ENCODE measurements at regions not wholly inside any gene's neighbourhood (a gene's known extent, or its start where the extent isn't known, plus 50 kb on each side); places are given as distances from the start of the nearest gene placed in this dataset.

DNA sequence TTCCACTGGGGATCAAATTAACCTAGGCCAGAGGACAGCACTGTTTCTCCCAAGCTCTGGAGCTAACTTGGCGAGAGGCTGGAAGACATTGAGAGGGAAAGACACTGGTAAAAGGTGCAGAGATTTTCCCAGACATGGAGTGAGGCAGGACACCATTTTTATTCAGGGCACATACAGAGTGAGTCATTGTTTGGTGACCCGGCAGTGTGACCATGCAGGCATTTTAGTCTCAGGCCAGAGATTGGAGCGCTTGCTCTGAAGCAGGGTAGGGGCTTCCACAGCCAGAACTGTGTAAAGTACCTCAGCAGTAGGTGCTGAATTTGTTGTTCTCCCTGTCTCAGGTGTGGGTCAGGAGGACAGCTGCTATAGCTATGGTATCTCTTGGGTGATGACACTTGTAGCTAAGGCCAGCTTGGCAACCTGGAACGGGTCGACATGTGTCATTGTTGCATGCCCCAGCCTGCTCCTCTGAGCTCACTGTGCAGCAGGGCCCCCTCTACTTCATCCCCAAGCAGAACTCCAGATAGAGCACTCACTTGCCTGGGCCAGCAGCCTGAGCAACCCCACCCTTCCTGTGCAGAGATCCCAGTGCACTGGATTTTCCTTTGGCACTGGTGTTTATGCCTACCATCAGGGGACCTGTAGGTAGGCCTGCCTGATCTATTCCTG is 79.8 kb upstream of the ATP8A1 start:
- TF ChIP-seq POLR2AphosphoS5 (IDR thresholded peaks at IDR 0.05; ENCODE audit: low read depth) (no peak), GABPA (IDR thresholded peaks at IDR 0.05; ENCODE audit: low read depth) (no peak), SPI1 (IDR thresholded peaks at IDR 0.05; ENCODE audit: borderline replicate concordance, low read depth) (no peak)
- TF ChIP-seq, protein P1, sequence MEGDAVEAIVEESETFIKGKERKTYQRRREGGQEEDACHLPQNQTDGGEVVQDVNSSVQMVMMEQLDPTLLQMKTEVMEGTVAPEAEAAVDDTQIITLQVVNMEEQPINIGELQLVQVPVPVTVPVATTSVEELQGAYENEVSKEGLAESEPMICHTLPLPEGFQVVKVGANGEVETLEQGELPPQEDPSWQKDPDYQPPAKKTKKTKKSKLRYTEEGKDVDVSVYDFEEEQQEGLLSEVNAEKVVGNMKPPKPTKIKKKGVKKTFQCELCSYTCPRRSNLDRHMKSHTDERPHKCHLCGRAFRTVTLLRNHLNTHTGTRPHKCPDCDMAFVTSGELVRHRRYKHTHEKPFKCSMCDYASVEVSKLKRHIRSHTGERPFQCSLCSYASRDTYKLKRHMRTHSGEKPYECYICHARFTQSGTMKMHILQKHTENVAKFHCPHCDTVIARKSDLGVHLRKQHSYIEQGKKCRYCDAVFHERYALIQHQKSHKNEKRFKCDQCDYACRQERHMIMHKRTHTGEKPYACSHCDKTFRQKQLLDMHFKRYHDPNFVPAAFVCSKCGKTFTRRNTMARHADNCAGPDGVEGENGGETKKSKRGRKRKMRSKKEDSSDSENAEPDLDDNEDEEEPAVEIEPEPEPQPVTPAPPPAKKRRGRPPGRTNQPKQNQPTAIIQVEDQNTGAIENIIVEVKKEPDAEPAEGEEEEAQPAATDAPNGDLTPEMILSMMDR (IDR thresholded peaks at IDR 0.05; ENCODE audit: insufficient read depth, low read length): no peak
- TF ChIP-seq, protein P2, sequence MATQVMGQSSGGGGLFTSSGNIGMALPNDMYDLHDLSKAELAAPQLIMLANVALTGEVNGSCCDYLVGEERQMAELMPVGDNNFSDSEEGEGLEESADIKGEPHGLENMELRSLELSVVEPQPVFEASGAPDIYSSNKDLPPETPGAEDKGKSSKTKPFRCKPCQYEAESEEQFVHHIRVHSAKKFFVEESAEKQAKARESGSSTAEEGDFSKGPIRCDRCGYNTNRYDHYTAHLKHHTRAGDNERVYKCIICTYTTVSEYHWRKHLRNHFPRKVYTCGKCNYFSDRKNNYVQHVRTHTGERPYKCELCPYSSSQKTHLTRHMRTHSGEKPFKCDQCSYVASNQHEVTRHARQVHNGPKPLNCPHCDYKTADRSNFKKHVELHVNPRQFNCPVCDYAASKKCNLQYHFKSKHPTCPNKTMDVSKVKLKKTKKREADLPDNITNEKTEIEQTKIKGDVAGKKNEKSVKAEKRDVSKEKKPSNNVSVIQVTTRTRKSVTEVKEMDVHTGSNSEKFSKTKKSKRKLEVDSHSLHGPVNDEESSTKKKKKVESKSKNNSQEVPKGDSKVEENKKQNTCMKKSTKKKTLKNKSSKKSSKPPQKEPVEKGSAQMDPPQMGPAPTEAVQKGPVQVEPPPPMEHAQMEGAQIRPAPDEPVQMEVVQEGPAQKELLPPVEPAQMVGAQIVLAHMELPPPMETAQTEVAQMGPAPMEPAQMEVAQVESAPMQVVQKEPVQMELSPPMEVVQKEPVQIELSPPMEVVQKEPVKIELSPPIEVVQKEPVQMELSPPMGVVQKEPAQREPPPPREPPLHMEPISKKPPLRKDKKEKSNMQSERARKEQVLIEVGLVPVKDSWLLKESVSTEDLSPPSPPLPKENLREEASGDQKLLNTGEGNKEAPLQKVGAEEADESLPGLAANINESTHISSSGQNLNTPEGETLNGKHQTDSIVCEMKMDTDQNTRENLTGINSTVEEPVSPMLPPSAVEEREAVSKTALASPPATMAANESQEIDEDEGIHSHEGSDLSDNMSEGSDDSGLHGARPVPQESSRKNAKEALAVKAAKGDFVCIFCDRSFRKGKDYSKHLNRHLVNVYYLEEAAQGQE (IDR thresholded peaks at IDR 0.05; ENCODE audit: insufficient replicate concordance, low read depth): no peak
- no peak for DNase-seq (ENCODE audit: low read depth in 1 of 2, low spot score in 1 of 2)
- Histone ChIP-seq H3K27me3 (ENCODE audit: insufficient read depth, poor library complexity, severe bottlenecking) (no peaks in the 10 kb centered on the region), H3K4me3 (replicated peaks; ENCODE audit: insufficient read depth, low read length) (no peak overlapping the region), H3K27ac (replicated peaks) (no peak overlapping the region)

DNA sequence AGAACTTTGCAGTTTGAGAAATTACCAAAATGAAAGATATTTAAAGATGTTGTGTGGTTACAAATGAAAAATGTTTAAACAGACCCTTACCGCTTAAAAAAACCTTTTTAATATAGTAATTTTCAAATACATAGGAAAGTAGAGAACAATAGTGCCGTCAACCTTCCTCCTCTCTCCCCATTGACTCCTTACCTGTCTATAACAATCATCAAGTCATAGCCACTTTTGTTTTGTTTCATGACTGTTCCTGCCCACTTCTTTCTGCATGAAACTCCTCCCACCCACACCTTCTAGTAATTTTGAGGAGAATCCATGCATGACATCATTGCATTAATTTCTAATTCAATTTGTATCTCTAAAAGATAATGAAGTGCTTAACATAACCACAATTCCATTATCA is 76.5 kb upstream of the ATP8A1 start:
- TF ChIP-seq POLR2AphosphoS5 (IDR thresholded peaks at IDR 0.05; ENCODE audit: low read depth): no peak
- no peak for TF ChIP-seq SPI1 (IDR thresholded peaks at IDR 0.05; ENCODE audit: borderline replicate concordance, low read depth)
- TF ChIP-seq GABPA (IDR thresholded peaks at IDR 0.05; ENCODE audit: low read depth): no peak
- TF ChIP-seq, protein P1 (IDR thresholded peaks at IDR 0.05; ENCODE audit: insufficient read depth, low read length): no peak
- DNase-seq (ENCODE audit: low read depth in 1 of 2, low spot score in 1 of 2): no peak
- H3K4me3 ChIP-seq (replicated peaks; ENCODE audit: insufficient read depth, low read length): no peak overlapping the region
- no peaks in the 10 kb centered on the region for H3K27me3 ChIP-seq (ENCODE audit: insufficient read depth, poor library complexity, severe bottlenecking)
- H3K27ac ChIP-seq (replicated peaks): no peak overlapping the region

DNA sequence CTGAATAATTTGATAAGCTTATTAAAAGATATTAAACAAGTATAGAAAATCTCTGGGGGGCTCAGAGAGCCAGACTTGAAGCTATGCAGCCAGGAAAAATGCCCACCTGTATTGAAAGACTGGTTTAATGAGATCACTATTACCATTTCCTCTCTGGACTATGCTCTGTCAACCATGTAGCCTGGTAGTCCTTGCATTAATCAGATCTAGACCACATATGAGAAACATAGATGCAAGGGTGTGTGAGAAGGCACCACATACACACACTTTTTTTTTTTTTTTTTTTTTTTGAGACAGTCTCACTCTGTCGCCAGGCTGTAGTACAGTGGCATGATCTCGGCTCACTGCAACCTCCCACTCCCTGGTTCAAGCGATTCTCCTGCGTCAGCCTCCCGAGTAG is 75.9 kb upstream of the ATP8A1 start:
- no peak for DNase-seq (ENCODE audit: low read depth in 1 of 2, low spot score in 1 of 2)
- Histone ChIP-seq H3K27me3 (ENCODE audit: insufficient read depth, poor library complexity, severe bottlenecking) (no peaks in the 10 kb centered on the region), H3K4me3 (replicated peaks; ENCODE audit: insufficient read depth, low read length) (no peak overlapping the region), H3K27ac (replicated peaks) (no peak overlapping the region)
- no peak for TF ChIP-seq SPI1 (IDR thresholded peaks at IDR 0.05; ENCODE audit: borderline replicate concordance, low read depth)
- no peak for TF ChIP-seq POLR2AphosphoS5 (IDR thresholded peaks at IDR 0.05; ENCODE audit: low read depth)

DNA sequence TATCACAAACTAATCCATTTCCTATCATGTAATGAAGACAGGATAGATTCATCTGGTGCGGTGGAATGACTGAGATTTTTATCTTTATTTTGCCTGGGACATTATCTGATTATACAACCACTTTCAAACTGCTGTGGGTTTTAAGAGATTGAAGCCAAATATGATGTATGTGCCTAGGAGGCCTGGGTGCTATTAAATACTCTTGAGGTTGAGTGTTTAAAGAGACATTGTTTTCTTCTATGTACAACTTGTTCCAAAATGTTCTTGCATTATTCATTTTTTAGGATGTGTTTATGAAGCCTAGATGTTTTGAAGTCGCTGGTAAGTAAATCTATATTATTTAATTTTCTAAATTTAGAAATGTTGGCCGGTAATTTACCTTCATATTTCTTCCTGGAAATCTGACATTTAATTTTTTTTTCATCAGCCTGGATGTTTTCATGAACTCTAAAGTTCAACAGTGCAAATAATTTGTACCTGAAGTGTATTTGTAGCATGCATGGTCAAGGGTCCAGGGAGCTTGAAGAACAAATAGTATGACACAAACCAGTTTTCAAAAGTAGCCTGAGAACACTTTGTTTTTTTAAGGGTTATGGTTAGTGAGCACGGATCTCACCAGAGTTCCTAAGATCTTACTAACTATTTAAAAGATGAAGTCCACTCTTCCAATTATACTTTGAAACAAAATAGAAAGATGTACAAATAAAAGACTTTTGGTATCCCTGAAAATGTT is 72.8 kb upstream of the ATP8A1 start:
- Histone ChIP-seq H3K27me3 (ENCODE audit: insufficient read depth, poor library complexity, severe bottlenecking) (no peaks in the 10 kb centered on the region), H3K4me3 (replicated peaks; ENCODE audit: insufficient read depth, low read length) (no peak overlapping the region), H3K27ac (replicated peaks) (no peak overlapping the region)
- no peak for TF ChIP-seq POLR2AphosphoS5 (IDR thresholded peaks at IDR 0.05; ENCODE audit: low read depth)
- no peak for TF ChIP-seq SPI1 (IDR thresholded peaks at IDR 0.05; ENCODE audit: borderline replicate concordance, low read depth)
- TF ChIP-seq, protein P1 (IDR thresholded peaks at IDR 0.05; ENCODE audit: insufficient read depth, low read length): no peak
- TF ChIP-seq, protein P2 (IDR thresholded peaks at IDR 0.05; ENCODE audit: insufficient replicate concordance, low read depth): no peak
- no peak for TF ChIP-seq GABPA (IDR thresholded peaks at IDR 0.05; ENCODE audit: low read depth)
- DNase-seq (ENCODE audit: low read depth in 1 of 2, low spot score in 1 of 2): no peak
